ENCODE measurements at regions not wholly inside any gene's neighbourhood (a gene's known extent, or its start where the extent isn't known, plus 50 kb on each side); places are given as distances from the start of the nearest gene placed in this dataset.

DNA sequence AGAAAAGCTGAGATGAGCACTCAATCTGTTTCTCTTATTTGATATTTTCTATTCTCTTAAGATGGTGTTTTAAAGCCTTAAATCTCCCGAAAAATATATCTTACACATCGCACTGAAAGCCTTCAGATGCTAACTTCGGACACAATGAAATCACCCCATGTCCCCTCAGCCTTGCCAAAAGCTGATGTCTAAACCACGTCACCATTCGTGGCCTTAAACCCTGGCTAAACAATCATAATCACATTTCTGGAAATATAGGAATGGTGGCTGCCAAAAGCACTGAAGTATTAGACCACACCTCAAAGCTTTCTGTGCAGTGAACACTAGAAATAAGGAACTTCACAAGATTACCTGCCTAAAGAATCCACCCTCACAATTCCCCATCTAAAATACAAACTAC is 402.7 kb downstream of the SOX9 start:
- Histone ChIP-seq H3K4me1 (ENCODE audit: control insufficient read depth in 1 of 2, extremely low read depth in 1 of 2, insufficient read depth in 2 of 2, low read length in 2 of 2) (no peaks in the 10 kb centered on the region), H3K27ac (ENCODE audit: low read length) (no peak overlapping the region), H3K27me3 (replicated peaks in 1 of 2; ENCODE audit: control insufficient read depth in 2 of 2, extremely low read depth in 1 of 2, insufficient read depth in 2 of 2, low read length in 1 of 2) (peaks cover 0 to 19% of the 10 kb centered on the region in 2 experiments), H3K4me3 (ENCODE audit: control insufficient read depth in 1 of 2, extremely low read depth in 1 of 2, low read length in 1 of 2) (no peak overlapping the region), H3K9me3 (no peaks in the 10 kb centered on the region), H3K36me3 (ENCODE audit: control insufficient read depth in 2 of 2, extremely low read depth in 1 of 2, insufficient read depth in 1 of 2, low read length in 1 of 2) (no peaks in the 10 kb centered on the region)
- Mint-ChIP-seq H3K9me3 (no peaks in the 10 kb centered on the region), H3K27me3 (peaks cover 2 to 21% of the 10 kb centered on the region in 2 donors), H3K4me1 (peaks cover 0 to 3% (median 0%) of the 10 kb centered on the region in 3 donors), H3K36me3 (no peaks in the 10 kb centered on the region), H3K4me3 (no peak overlapping the region), H3K27ac (no peak overlapping the region)
- DNase-seq (no peak), ATAC-seq (replicated peaks in 1 of 4) (no peak)
- CTCF ChIA-PET: no interaction called here
- POLR2A ChIA-PET: no interaction called here
- no CpG with 5 or more reads among the region's 5 CpGs for WGBS (ENCODE audit: insufficient coverage)

DNA sequence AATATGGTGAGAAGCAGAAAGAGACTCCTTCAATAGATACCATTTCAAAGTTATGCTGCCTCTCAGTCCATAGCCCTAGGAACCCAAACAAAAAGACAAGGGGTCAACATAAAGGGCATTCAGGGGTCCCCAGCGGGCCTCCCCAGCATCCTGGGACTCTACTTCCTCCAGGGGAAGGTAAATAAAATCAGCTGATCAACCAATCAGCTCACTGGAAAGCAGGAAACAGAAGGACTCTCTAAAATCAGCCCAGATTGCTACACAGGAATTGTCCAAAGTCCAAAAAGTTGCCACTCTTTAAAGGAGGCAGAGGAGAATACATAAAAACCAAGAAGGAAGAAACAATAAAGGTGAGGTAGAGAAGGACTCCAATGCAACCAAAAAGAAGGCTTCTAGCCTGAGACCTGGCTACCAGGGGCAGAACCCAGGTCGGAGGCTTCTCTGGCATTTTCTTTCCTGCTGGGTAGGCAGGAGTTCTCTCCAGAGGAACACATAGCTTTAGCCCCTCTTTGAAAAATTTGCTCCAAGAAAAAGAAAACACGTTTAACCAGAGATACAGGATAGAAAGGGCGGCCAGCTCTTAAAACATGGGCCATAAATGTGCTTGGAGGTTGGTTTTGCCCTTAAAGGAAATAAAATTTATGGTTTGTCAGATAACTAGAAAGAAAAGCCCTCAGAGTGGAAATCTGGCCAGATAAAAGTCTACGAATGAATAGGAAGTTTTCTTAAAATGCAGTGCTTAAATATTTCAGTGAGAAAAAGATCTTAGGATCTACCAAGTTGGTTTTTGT is 404.6 kb downstream of the SOX9 start:
- Mint-ChIP-seq H3K36me3 (no peaks in the 10 kb centered on the region), H3K4me3 (no peak overlapping the region), H3K9me3 (no peaks in the 10 kb centered on the region), H3K4me1 (peaks cover 0 to 3% (median 0%) of the 10 kb centered on the region in 3 donors), H3K27me3 (peaks cover 2 to 16% of the 10 kb centered on the region in 2 donors), H3K27ac (no peak overlapping the region)
- no peak for ATAC-seq (replicated peaks in 1 of 4)
- CTCF ChIA-PET: no interaction called here
- POLR2A ChIA-PET: no interaction called here
- Histone ChIP-seq H3K4me3 (ENCODE audit: control insufficient read depth in 1 of 2, extremely low read depth in 1 of 2, low read length in 1 of 2) (no peak overlapping the region), H3K9me3 (no peaks in the 10 kb centered on the region), H3K36me3 (ENCODE audit: control insufficient read depth in 2 of 2, extremely low read depth in 1 of 2, insufficient read depth in 1 of 2, low read length in 1 of 2) (no peaks in the 10 kb centered on the region), H3K4me1 (ENCODE audit: control insufficient read depth in 1 of 2, extremely low read depth in 1 of 2, insufficient read depth in 2 of 2, low read length in 2 of 2) (no peaks in the 10 kb centered on the region), H3K27me3 (replicated peaks in 1 of 2; ENCODE audit: control insufficient read depth in 2 of 2, extremely low read depth in 1 of 2, insufficient read depth in 2 of 2, low read length in 1 of 2) (peaks cover 0 to 9% of the 10 kb centered on the region in 2 experiments), H3K27ac (ENCODE audit: low read length) (no peak overlapping the region)
- no peak for DNase-seq
- WGBS (ENCODE audit: insufficient coverage): 20% methylated on average over 2 of the region's 5 CpGs

DNA sequence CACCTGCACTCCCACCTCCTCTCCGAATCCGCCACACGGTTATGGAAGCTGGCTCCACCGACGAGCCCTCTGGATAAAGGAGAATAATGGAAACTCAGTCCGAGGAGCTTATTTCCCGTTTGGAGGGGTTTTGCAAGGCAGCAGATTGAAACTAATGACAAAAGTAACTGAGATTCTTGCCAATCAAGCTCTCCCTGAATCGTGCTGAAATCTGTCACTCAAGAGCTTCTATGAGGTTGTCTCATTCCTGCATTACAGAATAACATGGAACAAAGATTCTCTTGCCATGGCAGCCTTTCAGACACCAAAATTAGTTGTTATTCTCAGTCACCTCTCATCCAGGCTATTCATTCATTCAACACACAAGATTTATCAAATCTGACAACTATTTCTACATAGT is 405.9 kb downstream of the SOX9 start:
- DNase-seq: no peak
- Mint-ChIP-seq H3K4me1 (peaks cover 0 to 3% (median 0%) of the 10 kb centered on the region in 3 donors), H3K4me3 (no peak overlapping the region), H3K9me3 (no peaks in the 10 kb centered on the region), H3K36me3 (no peaks in the 10 kb centered on the region), H3K27ac (no peak overlapping the region), H3K27me3 (peaks cover 4 to 18% of the 10 kb centered on the region in 2 donors)
- Histone ChIP-seq H3K4me3 (ENCODE audit: control insufficient read depth in 1 of 2, extremely low read depth in 1 of 2, low read length in 1 of 2) (no peak overlapping the region), H3K9me3 (no peaks in the 10 kb centered on the region), H3K4me1 (ENCODE audit: control insufficient read depth in 1 of 2, extremely low read depth in 1 of 2, insufficient read depth in 2 of 2, low read length in 2 of 2) (no peaks in the 10 kb centered on the region), H3K27me3 (replicated peaks in 1 of 2; ENCODE audit: control insufficient read depth in 2 of 2, extremely low read depth in 1 of 2, insufficient read depth in 2 of 2, low read length in 1 of 2) (peaks cover 0 to 6% of the 10 kb centered on the region in 2 experiments), H3K36me3 (ENCODE audit: control insufficient read depth in 2 of 2, extremely low read depth in 1 of 2, insufficient read depth in 1 of 2, low read length in 1 of 2) (no peaks in the 10 kb centered on the region), H3K27ac (ENCODE audit: low read length) (no peak overlapping the region)
- ChIA-PET POLR2A (no interaction called here), CTCF (no interaction called here)
- ATAC-seq (replicated peaks in 1 of 4): no peak
- WGBS (ENCODE audit: insufficient coverage): 74% methylated on average over 3 of the region's 8 CpGs

DNA sequence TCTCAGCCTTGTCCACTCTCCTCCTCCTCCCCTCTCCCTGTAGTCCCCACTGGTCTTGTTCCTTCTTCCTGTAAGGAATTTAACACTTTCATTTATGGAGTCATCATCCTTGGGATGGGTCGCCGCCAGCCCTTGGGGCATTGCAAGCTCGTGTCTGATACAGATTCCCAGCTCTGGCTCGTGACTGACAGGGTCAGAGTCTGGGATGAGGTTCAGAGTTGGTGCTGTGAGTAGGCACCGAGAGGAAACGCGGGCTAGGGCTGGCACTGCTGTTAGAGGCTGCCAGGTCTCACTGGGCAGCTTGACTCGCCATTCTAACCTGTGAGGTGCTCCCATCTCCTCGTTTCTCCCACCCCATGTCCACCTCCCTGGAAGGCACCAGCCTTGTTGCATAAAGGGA is 407.0 kb downstream of the SOX9 start:
- peaks cover 0 to 3% (median 0%) of the 10 kb centered on the region in 3 donors for H3K4me1 Mint-ChIP-seq
- ChIA-PET POLR2A (no interaction called here), CTCF (no interaction called here)
- no peak overlapping the region for H3K27ac ChIP-seq (ENCODE audit: low read length)
- peaks cover 4 to 18% of the 10 kb centered on the region in 2 donors for H3K27me3 Mint-ChIP-seq
- H3K27ac Mint-ChIP-seq: no peak overlapping the region
- no peak overlapping the region for H3K4me3 Mint-ChIP-seq
- peaks cover 0 to 4% of the 10 kb centered on the region in 2 experiments for H3K27me3 ChIP-seq (replicated peaks in 1 of 2; ENCODE audit: control insufficient read depth in 2 of 2, extremely low read depth in 1 of 2, insufficient read depth in 2 of 2, low read length in 1 of 2)
- no peaks in the 10 kb centered on the region for H3K36me3 Mint-ChIP-seq
- H3K4me3 ChIP-seq (ENCODE audit: control insufficient read depth in 1 of 2, extremely low read depth in 1 of 2, low read length in 1 of 2): no peak overlapping the region
- no peaks in the 10 kb centered on the region for H3K36me3 ChIP-seq (ENCODE audit: control insufficient read depth in 2 of 2, extremely low read depth in 1 of 2, insufficient read depth in 1 of 2, low read length in 1 of 2)
- no peak for ATAC-seq (replicated peaks in 1 of 4)
- WGBS (ENCODE audit: insufficient coverage): 73% methylated on average over 6 of the region's 9 CpGs
- DNase-seq: no peak
- H3K9me3 ChIP-seq: no peaks in the 10 kb centered on the region
- no peaks in the 10 kb centered on the region for H3K4me1 ChIP-seq (ENCODE audit: control insufficient read depth in 1 of 2, extremely low read depth in 1 of 2, insufficient read depth in 2 of 2, low read length in 2 of 2)
- H3K9me3 Mint-ChIP-seq: no peaks in the 10 kb centered on the region

DNA sequence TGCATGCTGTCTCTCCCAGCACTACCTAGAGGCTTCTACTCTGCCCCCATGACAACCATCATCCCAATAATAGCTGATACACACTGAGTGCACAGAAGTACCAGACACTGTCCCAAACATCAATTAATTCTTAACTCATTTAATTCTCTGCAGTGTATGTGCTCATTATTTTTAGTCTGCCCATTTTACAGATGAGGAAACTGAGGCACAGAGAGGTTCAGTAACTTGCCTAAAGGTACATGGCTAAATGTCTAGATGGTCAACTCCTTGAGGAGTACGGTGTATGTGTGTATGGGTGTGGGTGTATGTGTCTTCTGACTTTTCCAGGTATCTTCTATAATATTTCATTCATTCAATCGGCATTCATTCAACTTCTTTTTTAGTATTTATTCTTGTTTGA is 407.9 kb downstream of the SOX9 start:
- Histone ChIP-seq H3K4me3 (ENCODE audit: control insufficient read depth in 1 of 2, extremely low read depth in 1 of 2, low read length in 1 of 2) (no peak overlapping the region), H3K27me3 (replicated peaks in 1 of 2; ENCODE audit: control insufficient read depth in 2 of 2, extremely low read depth in 1 of 2, insufficient read depth in 2 of 2, low read length in 1 of 2) (peaks cover 0 to 2% of the 10 kb centered on the region in 2 experiments), H3K9me3 (no peaks in the 10 kb centered on the region), H3K4me1 (ENCODE audit: control insufficient read depth in 1 of 2, extremely low read depth in 1 of 2, insufficient read depth in 2 of 2, low read length in 2 of 2) (no peaks in the 10 kb centered on the region), H3K36me3 (ENCODE audit: control insufficient read depth in 2 of 2, extremely low read depth in 1 of 2, insufficient read depth in 1 of 2, low read length in 1 of 2) (no peaks in the 10 kb centered on the region), H3K27ac (ENCODE audit: low read length) (no peak overlapping the region)
- no peak for ATAC-seq (replicated peaks in 1 of 4)
- Mint-ChIP-seq H3K4me1 (peaks cover 0 to 3% (median 0%) of the 10 kb centered on the region in 3 donors), H3K27me3 (peaks cover 4 to 18% of the 10 kb centered on the region in 2 donors), H3K9me3 (no peaks in the 10 kb centered on the region), H3K4me3 (no peak overlapping the region), H3K36me3 (no peaks in the 10 kb centered on the region), H3K27ac (no peak overlapping the region)
- no CpG with 5 or more reads among the region's 2 CpGs for WGBS (ENCODE audit: insufficient coverage)
- ChIA-PET POLR2A (no interaction called here), CTCF (no interaction called here)
- no peak for DNase-seq

DNA sequence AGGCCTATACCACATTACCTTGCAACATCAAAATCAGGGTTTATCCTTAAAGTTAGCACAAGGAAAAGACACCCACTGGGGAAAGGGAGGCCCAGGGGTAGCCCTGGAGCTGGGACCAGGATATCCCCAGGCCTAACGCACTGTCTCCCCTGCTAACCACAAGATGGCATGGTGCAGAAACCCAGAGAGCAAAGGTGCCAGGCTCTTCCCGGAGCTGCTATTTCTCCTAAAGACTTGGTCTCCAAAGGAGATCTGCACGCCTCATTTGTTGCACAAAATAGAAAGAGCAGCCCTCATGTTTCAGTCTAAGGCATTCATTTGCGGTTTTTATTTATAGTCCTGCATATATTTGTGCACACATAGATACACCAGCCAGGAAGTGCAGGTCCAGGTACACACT is 408.6 kb downstream of the SOX9 start:
- no peak overlapping the region for H3K27ac ChIP-seq (ENCODE audit: low read length)
- peaks cover 0 to 2% of the 10 kb centered on the region in 2 experiments for H3K27me3 ChIP-seq (replicated peaks in 1 of 2; ENCODE audit: control insufficient read depth in 2 of 2, extremely low read depth in 1 of 2, insufficient read depth in 2 of 2, low read length in 1 of 2)
- ATAC-seq (replicated peaks in 1 of 4): no peak
- WGBS (ENCODE audit: insufficient coverage): 81% methylated on average over 4 of the region's 4 CpGs
- no peaks in the 10 kb centered on the region for H3K9me3 ChIP-seq
- Mint-ChIP-seq H3K27ac (no peak overlapping the region), H3K4me3 (no peak overlapping the region), H3K36me3 (no peaks in the 10 kb centered on the region), H3K9me3 (no peaks in the 10 kb centered on the region), H3K4me1 (peaks cover 0 to 3% (median 0%) of the 10 kb centered on the region in 3 donors), H3K27me3 (peaks cover 4 to 22% of the 10 kb centered on the region in 2 donors)
- no peak overlapping the region for H3K4me3 ChIP-seq (ENCODE audit: control insufficient read depth in 1 of 2, extremely low read depth in 1 of 2, low read length in 1 of 2)
- no peak for DNase-seq
- CTCF ChIA-PET: interaction anchor here in 1 of 2 donors (0.6 to 0.7 kb wide), 2 partner anchors 199 to 814 kb away, joined by 4 read pairs; no protein-coding TSS in a partner anchor
- H3K36me3 ChIP-seq (ENCODE audit: control insufficient read depth in 2 of 2, extremely low read depth in 1 of 2, insufficient read depth in 1 of 2, low read length in 1 of 2): no peaks in the 10 kb centered on the region
- POLR2A ChIA-PET: no interaction called here
- H3K4me1 ChIP-seq (ENCODE audit: control insufficient read depth in 1 of 2, extremely low read depth in 1 of 2, insufficient read depth in 2 of 2, low read length in 2 of 2): no peaks in the 10 kb centered on the region
